Lower leg skin (tissue), 3 donors: ENCODE measurements at regions not wholly inside any gene's neighbourhood (a gene's known extent, or its start where the extent isn't known, plus 50 kb on each side); places are given as distances from the start of the nearest gene placed in this dataset.

ENCODE experiments used
- CTCF ChIP-seq, 3 donors: fragments of 450-650 bp; IDR thresholded peaks; one replicate each; pipeline ENCODE4 v1.5.1; 2016; ENCODE audit warnings: antibody characterized with exemption in 3 of 3, mild to moderate bottlenecking in 3 of 3, moderate library complexity in 2 of 3
- POLR2A ChIP-seq, 2 donors: fragments of 450-650 bp; IDR thresholded peaks; one replicate each; pipeline ENCODE4 v1.6.1; 2016 to 2017; ENCODE audit warnings: antibody characterized with exemption in 2 of 2, mild to moderate bottlenecking in 1 of 2, moderate library complexity in 1 of 2

- TF ChIP-seq CTCF (IDR thresholded peaks at IDR 0.05) (no peak), POLR2A (IDR thresholded peaks at IDR 0.05) (no peak)
Observed at GRCh38 chr3:56985460-56985859, 75.0 kb upstream of the SPATA12 start.
